ENCODE measurements at regions not wholly inside any gene's neighbourhood (a gene's known extent, or its start where the extent isn't known, plus 50 kb on each side); places are given as distances from the start of the nearest gene placed in this dataset.

DNA sequence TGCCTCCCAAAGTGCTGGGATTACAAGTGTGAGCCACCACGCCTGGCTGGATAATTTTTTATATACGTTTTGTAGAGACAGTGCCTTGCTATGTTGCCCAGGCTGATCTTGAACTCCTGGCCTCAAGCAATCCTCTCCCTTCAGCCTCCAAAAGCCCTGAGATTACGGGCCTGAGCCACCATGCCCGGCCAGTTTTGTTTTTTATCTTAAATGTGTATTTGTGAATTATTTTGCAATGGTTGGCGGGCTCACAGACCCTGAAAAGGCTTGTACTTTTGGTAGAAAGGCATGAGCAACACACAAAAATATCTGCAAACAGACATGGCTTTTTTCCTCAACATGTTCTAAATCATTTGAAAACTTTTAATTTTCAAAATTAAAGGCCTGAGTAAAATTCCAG, 73.4 kb upstream of the TMEM18 start:
- TF ChIP-seq ZBTB7A (tag by site-specific recombination; IDR thresholded peaks at IDR 0.05; ENCODE audit: low read depth) = no peak
- TF ChIP-seq, protein P1, sequence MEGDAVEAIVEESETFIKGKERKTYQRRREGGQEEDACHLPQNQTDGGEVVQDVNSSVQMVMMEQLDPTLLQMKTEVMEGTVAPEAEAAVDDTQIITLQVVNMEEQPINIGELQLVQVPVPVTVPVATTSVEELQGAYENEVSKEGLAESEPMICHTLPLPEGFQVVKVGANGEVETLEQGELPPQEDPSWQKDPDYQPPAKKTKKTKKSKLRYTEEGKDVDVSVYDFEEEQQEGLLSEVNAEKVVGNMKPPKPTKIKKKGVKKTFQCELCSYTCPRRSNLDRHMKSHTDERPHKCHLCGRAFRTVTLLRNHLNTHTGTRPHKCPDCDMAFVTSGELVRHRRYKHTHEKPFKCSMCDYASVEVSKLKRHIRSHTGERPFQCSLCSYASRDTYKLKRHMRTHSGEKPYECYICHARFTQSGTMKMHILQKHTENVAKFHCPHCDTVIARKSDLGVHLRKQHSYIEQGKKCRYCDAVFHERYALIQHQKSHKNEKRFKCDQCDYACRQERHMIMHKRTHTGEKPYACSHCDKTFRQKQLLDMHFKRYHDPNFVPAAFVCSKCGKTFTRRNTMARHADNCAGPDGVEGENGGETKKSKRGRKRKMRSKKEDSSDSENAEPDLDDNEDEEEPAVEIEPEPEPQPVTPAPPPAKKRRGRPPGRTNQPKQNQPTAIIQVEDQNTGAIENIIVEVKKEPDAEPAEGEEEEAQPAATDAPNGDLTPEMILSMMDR (tag by site-specific recombination; IDR thresholded peaks at IDR 0.05) = no peak
- TF ChIP-seq ZNF202 (tag by site-specific recombination; IDR thresholded peaks at IDR 0.05; ENCODE audit: borderline replicate concordance) = no peak
- TF ChIP-seq SETDB1 (IDR thresholded peaks at IDR 0.05; ENCODE audit: insufficient read length, low read length) = no peak
